SKM-1 (cell line): ENCODE measurements at regions not wholly inside any gene's neighbourhood (a gene's known extent, or its start where the extent isn't known, plus 50 kb on each side); places are given as distances from the start of the nearest gene placed in this dataset.
"Not testable (repeated sequence)": the region's sequence is repeated elsewhere in the genome, so short reads cannot be mapped to it uniquely, and the experiment has no call there.

ENCODE experiments used
- DNase-seq: peaks from one replicate; lab custom pipeline; 2025; ENCODE audit not compliant: unreplicated experiment; lab: John Stamatoyannopoulos, UW

DNA sequence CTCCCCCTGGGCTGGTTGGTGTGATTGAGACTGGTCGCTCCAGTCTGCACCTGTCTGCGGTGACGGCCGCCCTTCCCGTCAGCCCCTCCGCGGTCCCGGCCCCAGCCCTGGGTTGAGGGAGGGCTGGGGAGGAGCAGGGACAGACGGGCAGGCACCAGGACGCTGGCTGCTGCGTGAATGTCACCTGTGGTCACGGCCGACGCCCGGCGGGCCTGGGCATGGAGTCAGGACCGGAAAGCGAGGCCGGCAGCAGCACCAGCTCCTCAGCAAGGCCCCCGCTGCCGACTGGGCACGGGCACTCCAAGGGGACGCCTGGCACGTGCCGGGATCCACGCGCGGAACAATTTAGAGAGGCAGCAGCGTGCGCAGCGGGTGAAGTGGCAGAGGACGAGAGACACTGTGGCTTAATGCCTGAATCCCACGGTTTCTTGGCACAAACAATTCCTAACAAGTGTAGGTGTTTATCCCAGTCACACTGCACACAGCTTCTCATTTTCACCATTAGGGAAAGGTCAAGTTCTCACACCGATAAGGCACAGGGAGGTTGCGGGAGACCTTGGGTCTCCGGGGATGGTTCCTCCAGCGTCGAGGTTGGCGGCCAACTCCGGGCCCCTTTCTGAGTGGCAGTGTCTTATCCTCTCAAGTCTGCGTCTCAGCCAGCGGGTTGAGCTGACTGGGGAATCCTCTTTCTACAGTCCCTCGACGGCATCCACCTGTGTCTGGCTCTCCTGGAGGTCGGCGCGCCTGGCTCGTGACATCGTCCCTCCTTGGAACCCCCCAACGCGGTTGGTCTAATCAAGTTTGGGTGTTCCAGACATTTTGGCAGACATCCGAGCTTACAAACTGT lies 66.4 kb upstream of the ADGRA1 start:
- no peak for DNase-seq

- no peak for DNase-seq
Observed at GRCh38 chr10:133020193-133020817, 67.4 kb upstream of the ADGRA1 start.

DNA sequence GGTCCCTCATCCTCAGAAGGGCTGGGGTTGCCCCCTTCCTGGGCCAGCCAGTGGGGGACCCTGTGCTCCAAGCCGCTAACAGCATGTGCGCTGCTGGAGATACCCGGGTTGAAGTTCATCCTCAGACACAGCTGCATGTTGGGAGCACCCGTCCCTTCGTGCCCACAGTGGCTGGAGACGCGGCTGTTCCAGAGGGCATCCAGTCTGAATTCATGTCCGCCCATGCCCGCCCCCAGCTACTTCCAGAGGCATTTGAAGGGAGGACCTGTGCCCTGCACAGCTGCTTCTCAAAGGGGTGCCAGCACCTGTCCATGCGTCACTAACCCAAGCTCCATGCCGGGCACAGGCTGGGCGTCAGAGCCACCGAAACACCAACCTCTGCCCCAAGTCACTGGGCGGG lies 68.1 kb upstream of the ADGRA1 start:
- no peak for DNase-seq

DNA sequence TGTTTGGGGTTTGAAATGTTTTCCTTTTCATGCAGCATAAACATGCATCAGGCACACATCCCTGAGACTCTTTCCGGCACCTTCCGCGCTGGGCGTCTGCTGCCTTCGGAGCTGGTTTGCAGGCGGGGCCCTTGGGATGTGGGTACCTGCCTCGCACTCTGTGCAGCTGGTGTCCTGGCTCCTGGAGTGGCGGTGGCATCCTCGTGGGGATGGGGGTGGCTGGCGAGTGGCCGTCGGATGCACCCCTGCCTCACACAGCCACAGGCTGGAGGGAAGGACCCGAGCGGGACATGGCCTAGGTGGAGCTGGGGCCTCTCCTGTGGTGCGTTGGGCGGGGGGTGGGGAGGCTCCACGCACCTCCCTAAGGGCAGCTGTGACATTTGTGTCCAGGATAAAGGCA lies 68.5 kb upstream of the ADGRA1 start:
- DNase-seq, result no peak

DNA sequence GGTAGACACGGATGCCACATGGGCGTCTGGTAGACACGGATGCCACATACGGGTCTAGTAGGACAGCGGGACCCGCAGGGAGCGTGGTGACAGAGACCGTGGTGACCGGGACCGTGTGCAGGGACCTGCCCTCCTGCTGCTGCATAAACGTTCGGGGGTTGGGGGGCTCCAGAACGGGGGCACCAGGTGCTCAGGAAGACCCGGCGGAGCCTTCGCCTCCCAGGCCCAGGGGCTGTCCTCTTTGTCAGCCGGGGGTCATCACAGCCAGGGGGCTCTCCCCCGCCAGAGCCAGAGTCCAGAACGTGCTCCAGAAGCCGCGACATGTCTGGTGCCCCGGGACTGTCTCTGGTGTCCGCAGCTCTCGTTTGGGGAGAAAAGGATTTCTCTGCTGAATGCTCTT lies 69.2 kb upstream of the ADGRA1 start:
- no peak for DNase-seq

DNA sequence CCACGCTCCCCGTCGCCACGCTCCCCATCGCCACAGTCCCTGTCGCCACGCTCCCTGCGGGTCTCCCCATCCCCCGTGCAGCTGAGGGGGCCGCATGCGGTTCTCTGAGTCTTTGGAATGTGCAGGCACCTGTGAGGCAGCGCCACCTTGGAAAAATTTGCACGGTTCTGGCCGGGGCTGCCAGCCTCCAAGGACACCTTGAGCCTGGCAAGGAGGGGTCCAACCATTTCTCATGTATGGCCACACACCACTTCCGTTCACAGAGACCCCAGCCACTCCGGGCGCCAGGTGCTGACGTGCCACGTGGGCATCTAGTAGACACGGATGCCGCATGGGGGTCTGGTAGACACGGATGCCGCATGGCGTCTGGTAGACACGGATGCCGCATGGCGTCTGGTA lies 70.5 kb upstream of the ADGRA1 start:
- DNase-seq, result no peak

GRCh38 chr10:133016493-133017202 lies 71.1 kb upstream of the ADGRA1 start:
- DNase-seq, result no peak

DNA sequence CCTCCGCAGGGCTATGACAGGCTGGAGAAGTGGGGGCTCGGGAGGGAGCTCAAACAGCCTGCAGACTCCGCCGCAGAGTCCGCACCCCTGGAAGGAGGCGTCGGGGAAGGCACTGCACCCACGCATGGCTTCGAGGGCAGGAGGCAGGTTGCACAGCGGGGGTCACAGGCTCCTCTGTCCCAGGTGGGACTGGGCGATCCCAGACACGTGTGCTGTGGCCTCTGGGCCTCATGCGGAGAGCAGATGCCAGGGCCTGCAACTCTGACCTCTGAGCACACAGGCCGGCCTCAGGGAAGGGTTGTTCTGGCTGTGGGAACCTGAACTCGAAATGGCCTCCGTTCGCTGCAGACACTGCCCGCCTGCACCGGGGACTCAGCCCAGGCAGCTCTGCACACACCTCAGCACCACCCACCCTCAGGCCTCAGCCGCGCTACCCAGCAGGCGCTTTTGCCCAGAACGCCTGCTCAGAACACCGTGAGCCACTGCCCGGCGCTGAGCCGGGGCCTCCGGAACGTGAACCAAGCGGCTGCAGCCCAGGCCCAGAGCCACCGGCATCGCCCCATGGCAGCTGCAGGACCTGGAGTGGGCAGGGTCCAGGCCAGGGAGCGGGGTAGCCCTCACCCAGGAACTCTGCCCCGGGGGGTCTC lies 71.8 kb upstream of the ADGRA1 start:
- DNase-seq, result no peak

- no peak for DNase-seq
Observed at GRCh38 chr10:133015321-133015720, 72.4 kb upstream of the ADGRA1 start.

DNA sequence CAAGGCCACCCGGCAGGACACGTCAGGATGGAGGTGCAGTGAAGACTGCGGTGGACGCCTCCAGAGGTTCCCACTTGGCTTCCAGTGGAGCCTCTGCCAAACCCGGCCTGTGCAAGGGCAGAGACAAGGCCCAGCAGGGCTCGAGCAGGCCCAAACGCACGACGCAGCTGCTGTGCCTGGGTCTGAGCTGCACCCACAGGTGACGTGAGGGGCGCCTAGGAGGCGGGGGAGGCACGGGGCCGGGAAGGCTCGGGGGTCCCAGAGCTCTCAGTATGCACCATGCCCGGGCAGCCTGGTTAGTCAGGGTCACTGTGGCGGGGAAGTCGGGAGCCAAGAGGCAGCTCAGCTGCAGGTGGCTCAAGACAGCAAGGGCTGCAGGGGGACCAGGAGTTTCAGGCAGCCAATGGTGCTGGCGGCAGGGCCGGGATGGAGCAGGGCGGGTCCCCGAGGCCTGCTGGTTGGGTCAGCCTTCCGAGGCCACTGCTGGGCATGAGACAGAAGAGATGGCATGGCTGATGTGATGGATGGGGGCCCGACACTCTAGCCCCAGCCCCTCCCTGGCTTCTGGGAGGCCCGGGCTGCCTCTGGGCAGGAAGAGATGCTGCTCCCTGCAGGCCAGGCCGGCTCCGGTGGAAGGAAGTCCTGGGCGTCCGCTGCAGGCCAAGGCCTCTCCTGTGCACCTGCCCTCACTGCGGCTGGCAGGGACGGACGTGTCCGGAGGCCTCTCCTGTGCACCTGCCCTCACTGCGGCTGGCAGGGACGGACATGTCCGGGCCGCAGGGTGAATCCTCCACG lies 72.2 kb upstream of the CFAP46 start:
- no peak for DNase-seq

DNA sequence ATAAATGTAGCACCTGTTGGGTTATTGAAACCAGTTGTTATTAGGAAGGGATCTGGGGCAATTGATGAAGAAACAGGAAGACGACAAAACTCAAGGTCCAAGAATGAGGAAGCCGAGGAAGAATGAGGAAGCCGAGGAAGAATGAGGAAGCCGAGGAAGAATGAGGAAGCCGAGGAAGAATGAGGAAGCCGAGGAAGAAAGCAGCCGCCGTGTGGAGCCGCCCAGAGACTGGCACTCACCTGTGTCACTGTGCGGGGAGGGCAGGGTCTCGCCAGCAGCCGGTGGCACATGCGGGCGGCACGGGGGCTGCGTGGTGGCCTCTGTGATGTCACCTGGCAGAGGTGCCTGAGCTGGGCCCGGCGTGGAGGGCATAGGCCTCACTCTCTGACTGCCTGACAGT lies 71.1 kb upstream of the CFAP46 start:
- peak; percentile 70 for DNase-seq

DNA sequence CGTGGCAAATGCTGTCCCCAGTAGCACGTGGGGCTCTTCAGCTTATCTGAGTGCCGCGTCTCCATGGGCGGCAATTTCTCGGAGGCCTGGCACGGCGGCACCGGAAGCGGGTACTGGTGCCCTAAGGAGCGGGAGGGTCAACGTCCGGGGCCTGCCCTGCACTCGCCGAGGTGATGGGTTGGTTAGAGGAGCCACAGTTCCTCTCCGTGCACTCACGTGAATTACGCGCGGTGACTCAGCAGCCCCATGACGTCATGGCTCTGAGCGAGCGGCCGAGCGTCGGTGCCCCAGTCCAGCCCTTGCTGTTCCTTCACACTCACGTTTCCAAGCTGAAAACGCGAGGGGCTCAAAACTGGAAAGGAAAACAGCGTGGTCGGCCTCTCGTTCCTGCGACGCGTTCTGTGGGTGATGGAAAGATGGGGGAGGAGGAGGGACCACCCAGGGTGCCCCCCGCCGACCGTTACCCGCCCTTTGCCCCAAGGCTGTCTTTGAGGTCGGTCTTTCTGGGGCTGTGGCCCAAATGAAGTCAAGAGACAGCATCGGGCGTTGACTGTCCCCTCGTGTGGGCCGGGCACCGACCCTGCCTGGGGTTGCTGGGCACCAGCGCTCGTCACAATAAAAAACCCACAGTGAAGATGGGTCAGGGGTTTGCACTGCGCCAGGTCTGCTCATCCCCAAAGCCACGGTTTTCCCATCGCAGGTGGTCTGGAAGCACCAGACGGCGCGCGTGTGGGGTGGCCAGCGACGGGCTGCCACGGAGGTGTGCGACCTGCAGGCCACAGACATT lies 70.4 kb upstream of the CFAP46 start:
- DNase-seq, result no peak

GRCh38 chr10:133011882-133012281 lies 69.5 kb upstream of the CFAP46 start:
- no peak for DNase-seq

- not testable (repeated sequence) for DNase-seq
Observed at GRCh38 chr10:133011393-133011792, 69.0 kb upstream of the CFAP46 start.

GRCh38 chr10:133010843-133011179 lies 68.4 kb upstream of the CFAP46 start:
- DNase-seq, result not testable (repeated sequence)

DNA sequence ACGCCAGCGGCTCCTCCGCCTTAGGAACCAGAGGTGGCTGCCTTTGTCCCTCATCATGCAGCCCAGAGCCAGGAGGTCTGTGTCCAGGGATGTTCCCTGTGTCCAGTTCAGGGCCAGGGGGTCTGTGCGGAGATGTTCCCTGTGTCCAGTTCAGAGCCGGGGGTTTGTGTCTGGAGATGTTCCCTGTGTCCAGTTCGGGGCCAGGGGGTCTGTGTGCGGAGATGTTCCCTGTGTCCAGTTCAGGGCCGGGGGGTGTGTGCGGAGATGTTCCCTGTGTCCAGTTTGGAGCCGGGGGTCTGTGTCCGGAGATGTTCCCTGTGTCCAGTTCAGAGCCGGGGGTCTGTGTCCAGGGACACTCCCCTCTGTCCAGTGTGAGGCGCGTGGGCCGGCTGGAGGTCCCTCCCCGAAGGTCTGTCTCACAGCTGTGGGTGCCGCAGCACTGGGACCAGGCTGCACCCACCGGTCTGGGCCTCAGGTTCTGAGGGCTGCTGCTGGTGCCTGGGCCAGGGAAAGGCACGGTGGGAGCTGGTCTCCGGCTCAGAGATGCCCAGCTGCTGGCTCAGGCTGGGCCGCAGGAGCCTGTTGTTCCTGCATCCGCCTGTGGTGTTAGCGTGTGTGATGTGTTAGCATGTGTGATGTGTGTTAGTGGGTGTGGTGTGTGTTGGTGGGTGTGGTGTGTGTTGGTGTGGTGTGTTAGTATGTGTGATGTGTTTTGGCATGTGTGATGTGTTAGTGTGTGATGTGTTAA lies 67.9 kb upstream of the CFAP46 start:
- no peak for DNase-seq

DNA sequence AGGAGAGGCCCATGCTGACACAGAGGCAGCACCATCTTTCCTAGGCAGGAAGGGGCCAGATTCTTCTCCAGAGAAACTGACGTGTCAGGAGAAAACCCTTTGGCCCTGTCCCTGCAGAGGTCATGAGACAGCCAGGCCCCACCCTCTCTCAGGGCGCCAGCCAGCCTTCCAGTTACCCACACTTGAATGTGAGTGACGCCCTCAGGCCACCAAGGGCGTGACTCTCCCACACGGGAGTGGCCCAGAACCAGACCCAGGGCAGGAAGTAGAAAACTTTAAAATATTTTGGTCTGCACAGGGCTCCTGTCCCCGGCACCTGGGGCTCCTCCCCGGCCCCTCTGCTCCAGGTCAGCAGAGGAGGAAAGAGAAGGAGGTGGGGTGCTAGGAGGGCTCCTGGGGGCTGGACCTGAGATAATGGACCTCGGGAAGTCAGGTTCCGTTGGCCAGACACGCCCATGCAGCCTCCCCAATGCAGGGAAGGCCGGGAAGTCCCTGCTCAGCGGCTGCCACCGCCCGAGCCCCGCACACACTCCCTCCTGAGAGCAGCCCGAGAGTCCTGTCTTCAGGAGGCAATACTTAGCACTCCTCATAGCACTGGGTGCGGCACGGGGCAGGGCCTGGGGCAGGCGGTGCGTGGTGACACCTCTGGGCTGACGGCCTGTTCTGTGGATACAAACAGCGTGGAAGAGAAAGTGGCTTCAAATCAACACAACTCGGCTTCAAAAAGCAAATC lies 67.0 kb upstream of the CFAP46 start:
- no peak for DNase-seq

GRCh38 chr10:133008736-133009135 lies 66.4 kb upstream of the CFAP46 start:
- no peak for DNase-seq

GRCh38 chr10:133008196-133008595 lies 65.8 kb upstream of the CFAP46 start:
- no peak for DNase-seq
